ENCODE measurements at regions not wholly inside any gene's neighbourhood (a gene's known extent, or its start where the extent isn't known, plus 50 kb on each side); places are given as distances from the start of the nearest gene placed in this dataset.

GRCh38 chr17:12330456-12330855 is 309.8 kb downstream of the MAP2K4 start:
- H3K27me3 ChIP-seq (ENCODE audit: control insufficient read depth, insufficient read depth, low read length): no peaks in the 10 kb centered on the region
- ChIA-PET CTCF (no interaction called here), POLR2A (no interaction called here)
- TF ChIP-seq REST (IDR thresholded peaks at IDR 0.05; ENCODE audit: insufficient read depth in 1 of 2, low read depth in 2 of 2, low read length in 1 of 2): no peak
- TF ChIP-seq, protein P1, sequence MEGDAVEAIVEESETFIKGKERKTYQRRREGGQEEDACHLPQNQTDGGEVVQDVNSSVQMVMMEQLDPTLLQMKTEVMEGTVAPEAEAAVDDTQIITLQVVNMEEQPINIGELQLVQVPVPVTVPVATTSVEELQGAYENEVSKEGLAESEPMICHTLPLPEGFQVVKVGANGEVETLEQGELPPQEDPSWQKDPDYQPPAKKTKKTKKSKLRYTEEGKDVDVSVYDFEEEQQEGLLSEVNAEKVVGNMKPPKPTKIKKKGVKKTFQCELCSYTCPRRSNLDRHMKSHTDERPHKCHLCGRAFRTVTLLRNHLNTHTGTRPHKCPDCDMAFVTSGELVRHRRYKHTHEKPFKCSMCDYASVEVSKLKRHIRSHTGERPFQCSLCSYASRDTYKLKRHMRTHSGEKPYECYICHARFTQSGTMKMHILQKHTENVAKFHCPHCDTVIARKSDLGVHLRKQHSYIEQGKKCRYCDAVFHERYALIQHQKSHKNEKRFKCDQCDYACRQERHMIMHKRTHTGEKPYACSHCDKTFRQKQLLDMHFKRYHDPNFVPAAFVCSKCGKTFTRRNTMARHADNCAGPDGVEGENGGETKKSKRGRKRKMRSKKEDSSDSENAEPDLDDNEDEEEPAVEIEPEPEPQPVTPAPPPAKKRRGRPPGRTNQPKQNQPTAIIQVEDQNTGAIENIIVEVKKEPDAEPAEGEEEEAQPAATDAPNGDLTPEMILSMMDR (IDR thresholded peaks at IDR 0.05): no peak
- TF ChIP-seq TCF7L2 (IDR thresholded peaks at IDR 0.05; ENCODE audit: low read depth, low read length): no peak
- ATAC-seq: no peak
- intact Hi-C loops (cut with micrococcal nuclease; ENCODE audit: unreplicated experiment): no loop called here
- no peaks in the 10 kb centered on the region for H3K4me1 ChIP-seq (ENCODE audit: control insufficient read depth, insufficient read depth, low read length)
- in situ Hi-C loops (cut with HindIII; ENCODE audit: low pct_unique_long_range_greater_than_20kb, low sequenced_read_pairs): no loop called here
- H3K36me3 ChIP-seq (ENCODE audit: control insufficient read depth, insufficient read depth, low read length): no peaks in the 10 kb centered on the region
- H3K4me3 ChIP-seq (ENCODE audit: low read depth in 2 of 2, low read length in 2 of 2): no peak overlapping the region
- DNase-seq (ENCODE audit: low read depth, low spot score): no peak
- H3K27ac ChIP-seq (ENCODE audit: low read length): no peak overlapping the region
- peaks cover 15% of the 10 kb centered on the region; the same call in 1 of the 2 replicates for H3K9me3 ChIP-seq (ENCODE audit: control insufficient read depth, insufficient read depth, low read depth, low read length)
- BruUV-seq (replicated peaks): no TSS peak

GRCh38 chr17:12341328-12341727 is 320.7 kb downstream of the MAP2K4 start:
- Histone ChIP-seq H3K4me3 (ENCODE audit: low read depth in 2 of 2, low read length in 2 of 2) (no peak overlapping the region), H3K4me1 (ENCODE audit: control insufficient read depth, insufficient read depth, low read length) (no peaks in the 10 kb centered on the region), H3K27me3 (ENCODE audit: control insufficient read depth, insufficient read depth, low read length) (no peaks in the 10 kb centered on the region), H3K9me3 (ENCODE audit: control insufficient read depth, insufficient read depth, low read depth, low read length) (no peaks in the 10 kb centered on the region), H3K36me3 (ENCODE audit: control insufficient read depth, insufficient read depth, low read length) (no peaks in the 10 kb centered on the region), H3K27ac (ENCODE audit: low read length) (no peak overlapping the region)
- in situ Hi-C loops (cut with HindIII; ENCODE audit: low pct_unique_long_range_greater_than_20kb, low sequenced_read_pairs) (no loop called here), intact Hi-C loops (cut with micrococcal nuclease; ENCODE audit: unreplicated experiment) (no loop called here)
- TF ChIP-seq SIN3A (IDR thresholded peaks at IDR 0.05; ENCODE audit: borderline replicate concordance, insufficient read depth, low read depth, low read length) (no peak), REST (IDR thresholded peaks at IDR 0.05; ENCODE audit: insufficient read depth in 1 of 2, low read depth in 2 of 2, low read length in 1 of 2) (no peak), TCF7L2 (IDR thresholded peaks at IDR 0.05; ENCODE audit: low read depth, low read length) (no peak), POLR2AphosphoS5 (IDR thresholded peaks at IDR 0.05; ENCODE audit: low read depth, low read length) (no peak)
- TF ChIP-seq, protein P1 (IDR thresholded peaks at IDR 0.05): no peak
- POLR2A ChIA-PET: no interaction called here
- CTCF ChIA-PET: no interaction called here
- BruUV-seq (replicated peaks): no TSS peak
- no peak for DNase-seq (ENCODE audit: low read depth, low spot score)
- no peak for ATAC-seq
